Smooth muscle cell (in vitro differentiated cells): ENCODE measurements at regions not wholly inside any gene's neighbourhood (a gene's known extent, or its start where the extent isn't known, plus 50 kb on each side); places are given as distances from the start of the nearest gene placed in this dataset.

Source experiments
- DNase-seq: peaks from one replicate; lab custom pipeline; 2025; ENCODE audit not compliant: unreplicated experiment; lab: John Stamatoyannopoulos, UW
- H2AFZ ChIP-seq: fragments of 200-600 bp; sonication (generic); 2 replicates; pipeline ENCODE4 v1.6.0; 2016; ENCODE audit warnings: antibody characterized with exemption, low read depth, mild to moderate bottlenecking
- H3F3A ChIP-seq: fragments of 200-600 bp; sonication (generic); 2 replicates; pipeline ENCODE4 v1.6.0; 2017; ENCODE audit warnings: antibody characterized with exemption, low read depth
- H3K27ac ChIP-seq: fragments of 200-600 bp; sonication (generic); 2 replicates; pipeline ENCODE4 v1.5.1; 2016; ENCODE audit warnings: low read depth, mild to moderate bottlenecking
- H3K27me3 ChIP-seq: fragments of 200-600 bp; sonication (generic); 2 replicates; pipeline ENCODE4 v1.6.1; 2016; ENCODE audit warnings: low read depth, mild to moderate bottlenecking
- H3K36me3 ChIP-seq: fragments of 200-600 bp; sonication (generic); 2 replicates; pipeline ENCODE4 v1.5.1; 2016; ENCODE audit warnings: low read depth
- H3K4me1 ChIP-seq: fragments of 200-600 bp; sonication (generic); 2 replicates; pipeline ENCODE4 v1.5.1; 2016; ENCODE audit warnings: low read depth
- H3K4me2 ChIP-seq: fragments of 200-600 bp; sonication (generic); 2 replicates; pipeline ENCODE4 v1.6.0; 2016; ENCODE audit warnings: mild to moderate bottlenecking
- H3K4me3 ChIP-seq: fragments of 200-600 bp; sonication (generic); 2 replicates; pipeline ENCODE4 v1.5.1; 2016; ENCODE audit warnings: mild to moderate bottlenecking
- H3K79me2 ChIP-seq: fragments of 200-600 bp; sonication (generic); 2 replicates; pipeline ENCODE4 v1.6.0; 2016; ENCODE audit warnings: low read depth, mild to moderate bottlenecking
- H3K9ac ChIP-seq: fragments of 200-600 bp; sonication (generic); 2 replicates; pipeline ENCODE4 v1.6.0; 2016; ENCODE audit warnings: low read depth
- H3K9me3 ChIP-seq: fragments of 200-600 bp; sonication (generic); replicated peaks from 2 replicates; pipeline ENCODE4 v1.5.1; 2016; ENCODE audit warnings: low read depth
- H4K20me1 ChIP-seq: fragments of 200-600 bp; sonication (generic); 2 replicates; pipeline ENCODE4 v1.6.0; 2016; ENCODE audit warnings: low read depth
- WGBS: methylation state at CpG from one replicate; pipeline ENCODE4 v1.1.7; 2016; ENCODE audit warnings: low lambda C conversion rate; 5-methylcytosine and 5-hydroxymethylcytosine counted together
- TF ChIP-seq, protein P1 (sequence below): fragments of 200-600 bp; sonication (generic); IDR thresholded peaks from 2 replicates; pipeline ENCODE4 v1.5.1; 2017; ENCODE audit warnings: borderline replicate concordance, mild to moderate bottlenecking, antibody characterized with exemption; ENCODE audit not compliant: insufficient read depth, poor library complexity, severe bottlenecking

DNA sequence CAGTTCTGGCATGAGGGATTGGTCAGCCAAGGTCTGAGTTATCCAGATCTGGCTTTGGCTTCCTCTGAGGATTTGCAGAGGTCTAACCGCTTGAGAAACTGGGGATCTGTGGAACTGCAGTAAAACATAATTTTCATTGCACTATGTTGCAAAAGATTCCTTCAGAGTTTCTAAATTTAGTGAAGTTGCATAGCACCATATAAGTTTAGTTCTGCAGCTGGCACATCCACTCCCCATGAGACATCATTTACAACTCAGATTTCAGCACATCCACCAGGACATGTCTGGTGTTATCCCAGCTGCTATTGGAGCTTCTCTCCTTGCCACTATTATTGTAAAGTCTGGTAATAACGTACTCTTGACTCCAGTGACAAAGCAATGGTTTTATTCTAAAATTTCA is 181.5 kb downstream of the CWF19L2 start:
- no peaks in the 10 kb centered on the region for H3K27me3 ChIP-seq
- H3K36me3 ChIP-seq, result no peaks in the 10 kb centered on the region
- no peaks in the 10 kb centered on the region for H3K9me3 ChIP-seq
- no peak for DNase-seq
- H3K9ac ChIP-seq, result no peak overlapping the region
- H2AFZ ChIP-seq, result no peak overlapping the region
- TF ChIP-seq, protein P1, sequence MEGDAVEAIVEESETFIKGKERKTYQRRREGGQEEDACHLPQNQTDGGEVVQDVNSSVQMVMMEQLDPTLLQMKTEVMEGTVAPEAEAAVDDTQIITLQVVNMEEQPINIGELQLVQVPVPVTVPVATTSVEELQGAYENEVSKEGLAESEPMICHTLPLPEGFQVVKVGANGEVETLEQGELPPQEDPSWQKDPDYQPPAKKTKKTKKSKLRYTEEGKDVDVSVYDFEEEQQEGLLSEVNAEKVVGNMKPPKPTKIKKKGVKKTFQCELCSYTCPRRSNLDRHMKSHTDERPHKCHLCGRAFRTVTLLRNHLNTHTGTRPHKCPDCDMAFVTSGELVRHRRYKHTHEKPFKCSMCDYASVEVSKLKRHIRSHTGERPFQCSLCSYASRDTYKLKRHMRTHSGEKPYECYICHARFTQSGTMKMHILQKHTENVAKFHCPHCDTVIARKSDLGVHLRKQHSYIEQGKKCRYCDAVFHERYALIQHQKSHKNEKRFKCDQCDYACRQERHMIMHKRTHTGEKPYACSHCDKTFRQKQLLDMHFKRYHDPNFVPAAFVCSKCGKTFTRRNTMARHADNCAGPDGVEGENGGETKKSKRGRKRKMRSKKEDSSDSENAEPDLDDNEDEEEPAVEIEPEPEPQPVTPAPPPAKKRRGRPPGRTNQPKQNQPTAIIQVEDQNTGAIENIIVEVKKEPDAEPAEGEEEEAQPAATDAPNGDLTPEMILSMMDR, result no peak
- H3K4me3 ChIP-seq, result no peak overlapping the region
- H3K79me2 ChIP-seq, result no peaks in the 10 kb centered on the region
- H3K27ac ChIP-seq, result no peak overlapping the region
- H3K4me2 ChIP-seq, result no peak overlapping the region
- H4K20me1 ChIP-seq, result no peaks in the 10 kb centered on the region
- H3K4me1 ChIP-seq, result no peaks in the 10 kb centered on the region
- no peaks in the 10 kb centered on the region for H3F3A ChIP-seq
- 83% methylated on average over 2 of the region's 2 CpGs for WGBS

DNA sequence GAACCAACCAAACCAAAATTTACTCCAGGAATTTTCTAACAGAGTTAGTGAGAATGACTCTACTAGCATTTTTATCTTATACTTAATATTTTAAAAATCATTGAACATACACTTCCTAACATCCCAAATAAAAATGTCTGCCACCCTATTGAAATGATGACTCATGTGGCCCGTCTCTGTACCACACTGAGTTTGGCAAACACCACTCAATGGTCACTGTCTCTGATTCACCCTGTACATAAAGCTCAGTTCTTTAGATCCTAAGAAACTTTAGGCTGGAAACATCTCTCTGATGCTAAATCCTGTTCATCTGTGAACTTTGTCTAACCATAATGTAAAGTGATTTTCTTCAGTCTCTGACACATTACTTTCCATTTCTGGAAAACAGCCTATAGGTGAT is 182.0 kb downstream of the CWF19L2 start:
- Histone ChIP-seq H2AFZ (no peak overlapping the region), H3K9ac (no peak overlapping the region), H3K27me3 (no peaks in the 10 kb centered on the region), H3K27ac (no peak overlapping the region), H3K79me2 (no peaks in the 10 kb centered on the region), H3K4me3 (no peak overlapping the region), H4K20me1 (no peaks in the 10 kb centered on the region), H3F3A (no peaks in the 10 kb centered on the region), H3K36me3 (no peaks in the 10 kb centered on the region), H3K4me2 (no peak overlapping the region), H3K9me3 (no peaks in the 10 kb centered on the region), H3K4me1 (no peaks in the 10 kb centered on the region)
- TF ChIP-seq, protein P1, result no peak
- 77% methylated on average over 1 of the region's 1 CpG for WGBS
- no peak for DNase-seq

DNA sequence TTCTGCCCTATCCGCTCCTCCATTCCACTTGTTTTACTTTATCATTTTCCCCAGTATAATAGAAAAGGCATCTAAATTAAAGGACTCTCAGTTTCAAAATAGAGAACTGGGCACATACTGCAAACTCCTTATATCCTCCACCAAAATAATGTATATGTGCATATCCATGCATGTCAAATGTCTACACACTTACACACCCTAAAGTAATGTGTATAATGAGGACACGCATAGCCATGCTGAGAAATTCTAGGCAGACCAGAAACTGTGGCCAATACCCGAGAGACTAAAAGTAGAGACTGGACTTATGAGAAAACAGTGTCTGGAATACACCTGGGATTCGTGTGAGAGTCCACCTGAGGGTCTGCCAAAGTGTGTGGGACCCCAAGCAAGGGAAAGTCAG is 183.5 kb downstream of the CWF19L2 start:
- H3K4me2 ChIP-seq, result no peak overlapping the region
- no peaks in the 10 kb centered on the region for H3F3A ChIP-seq
- H3K79me2 ChIP-seq, result no peaks in the 10 kb centered on the region
- H3K36me3 ChIP-seq, result no peaks in the 10 kb centered on the region
- H3K27ac ChIP-seq, result no peak overlapping the region
- no peaks in the 10 kb centered on the region for H3K9me3 ChIP-seq
- H4K20me1 ChIP-seq, result no peaks in the 10 kb centered on the region
- H2AFZ ChIP-seq, result no peak overlapping the region
- TF ChIP-seq, protein P1, result no peak
- H3K9ac ChIP-seq, result no peak overlapping the region
- H3K4me1 ChIP-seq, result no peaks in the 10 kb centered on the region
- H3K4me3 ChIP-seq, result no peak overlapping the region
- no peaks in the 10 kb centered on the region for H3K27me3 ChIP-seq
- WGBS, result 86% methylated on average over 4 of the region's 4 CpGs
- DNase-seq, result no peak

DNA sequence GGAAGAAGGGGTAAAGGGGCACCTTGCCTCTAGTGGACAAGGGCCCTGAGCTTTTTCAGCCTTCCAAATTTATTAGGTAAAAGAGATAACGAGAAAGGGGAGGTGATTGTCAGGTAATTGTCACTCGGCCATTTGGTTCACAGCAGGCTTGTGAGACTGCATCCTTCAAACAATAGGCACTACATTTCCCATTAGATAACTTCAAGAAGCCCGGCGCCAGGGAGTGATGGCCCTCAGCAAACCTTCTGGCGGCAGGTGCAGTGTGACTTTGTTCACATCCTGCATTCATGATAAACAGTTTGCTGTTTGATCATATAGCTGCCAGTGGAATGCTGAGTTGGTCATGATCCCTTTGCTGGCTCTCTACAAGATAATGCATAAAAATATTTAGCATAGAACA is 185.1 kb downstream of the CWF19L2 start:
- Histone ChIP-seq H3K79me2 (no peaks in the 10 kb centered on the region), H3K4me3 (no peak overlapping the region), H3K27ac (no peak overlapping the region), H3K4me2 (no peak overlapping the region), H4K20me1 (no peaks in the 10 kb centered on the region), H3K9ac (no peak overlapping the region), H3K9me3 (no peaks in the 10 kb centered on the region), H3K27me3 (no peaks in the 10 kb centered on the region), H3K36me3 (no peaks in the 10 kb centered on the region), H3F3A (no peaks in the 10 kb centered on the region), H3K4me1 (no peaks in the 10 kb centered on the region), H2AFZ (no peak overlapping the region)
- TF ChIP-seq, protein P1, result no peak
- DNase-seq, result no peak
- 86% methylated on average over 5 of the region's 5 CpGs for WGBS
